ENCODE measurements at regions not wholly inside any gene's neighbourhood (a gene's known extent, or its start where the extent isn't known, plus 50 kb on each side); places are given as distances from the start of the nearest gene placed in this dataset.

GRCh38 chr2:77862120-77862519, 339.9 kb upstream of the LRRTM4 start:
- TF ChIP-seq, protein P1, sequence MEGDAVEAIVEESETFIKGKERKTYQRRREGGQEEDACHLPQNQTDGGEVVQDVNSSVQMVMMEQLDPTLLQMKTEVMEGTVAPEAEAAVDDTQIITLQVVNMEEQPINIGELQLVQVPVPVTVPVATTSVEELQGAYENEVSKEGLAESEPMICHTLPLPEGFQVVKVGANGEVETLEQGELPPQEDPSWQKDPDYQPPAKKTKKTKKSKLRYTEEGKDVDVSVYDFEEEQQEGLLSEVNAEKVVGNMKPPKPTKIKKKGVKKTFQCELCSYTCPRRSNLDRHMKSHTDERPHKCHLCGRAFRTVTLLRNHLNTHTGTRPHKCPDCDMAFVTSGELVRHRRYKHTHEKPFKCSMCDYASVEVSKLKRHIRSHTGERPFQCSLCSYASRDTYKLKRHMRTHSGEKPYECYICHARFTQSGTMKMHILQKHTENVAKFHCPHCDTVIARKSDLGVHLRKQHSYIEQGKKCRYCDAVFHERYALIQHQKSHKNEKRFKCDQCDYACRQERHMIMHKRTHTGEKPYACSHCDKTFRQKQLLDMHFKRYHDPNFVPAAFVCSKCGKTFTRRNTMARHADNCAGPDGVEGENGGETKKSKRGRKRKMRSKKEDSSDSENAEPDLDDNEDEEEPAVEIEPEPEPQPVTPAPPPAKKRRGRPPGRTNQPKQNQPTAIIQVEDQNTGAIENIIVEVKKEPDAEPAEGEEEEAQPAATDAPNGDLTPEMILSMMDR (IDR thresholded peaks at IDR 0.05; ENCODE audit: insufficient read depth, low read length), result no peak
- H3K4me3 ChIP-seq (replicated peaks; ENCODE audit: insufficient read depth, low read length), result no peak overlapping the region

DNA sequence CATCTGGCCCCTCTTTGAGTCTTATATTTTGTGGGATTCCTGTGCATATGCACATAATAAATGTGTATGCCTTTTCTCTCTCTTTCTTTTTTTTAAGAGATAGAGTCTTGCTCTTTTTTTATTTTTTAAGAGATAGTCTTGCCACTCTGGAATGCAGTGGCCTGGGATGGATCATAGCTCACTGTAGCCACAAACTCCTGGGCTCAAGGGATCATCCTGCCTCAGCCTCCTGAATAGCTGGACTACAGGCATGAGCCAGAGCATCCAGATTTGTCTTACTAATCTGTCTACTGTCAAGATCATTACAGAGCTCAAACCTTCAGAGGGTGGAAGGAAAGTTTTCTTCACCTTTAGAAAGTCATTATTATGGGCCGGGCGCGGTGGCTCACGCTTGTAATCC, 342.2 kb upstream of the LRRTM4 start:
- no peak for DNase-seq (ENCODE audit: low read depth in 1 of 2, low spot score in 1 of 2)
- no peak overlapping the region for H3K4me3 ChIP-seq (replicated peaks; ENCODE audit: insufficient read depth, low read length)
- TF ChIP-seq, protein P1 (IDR thresholded peaks at IDR 0.05; ENCODE audit: insufficient read depth, low read length), result no peak
- TF ChIP-seq REST (IDR thresholded peaks at IDR 0.05; ENCODE audit: insufficient replicate concordance, low read depth) (no peak), SPI1 (IDR thresholded peaks at IDR 0.05; ENCODE audit: borderline replicate concordance, low read depth) (no peak), GABPA (IDR thresholded peaks at IDR 0.05; ENCODE audit: low read depth) (no peak), POLR2AphosphoS5 (IDR thresholded peaks at IDR 0.05; ENCODE audit: low read depth) (no peak)
- H3K27ac ChIP-seq (replicated peaks), result no peak overlapping the region
- no peaks in the 10 kb centered on the region for H3K27me3 ChIP-seq (ENCODE audit: insufficient read depth, poor library complexity, severe bottlenecking)

More at GRCh38 chr2:77862120-77862519, 339.9 kb upstream of the LRRTM4 start:
- H3K27ac ChIP-seq (replicated peaks), result no peak overlapping the region
- H3K27me3 ChIP-seq (ENCODE audit: insufficient read depth, poor library complexity, severe bottlenecking), result no peaks in the 10 kb centered on the region
- DNase-seq (ENCODE audit: low read depth in 1 of 2, low spot score in 1 of 2), result no peak

DNA sequence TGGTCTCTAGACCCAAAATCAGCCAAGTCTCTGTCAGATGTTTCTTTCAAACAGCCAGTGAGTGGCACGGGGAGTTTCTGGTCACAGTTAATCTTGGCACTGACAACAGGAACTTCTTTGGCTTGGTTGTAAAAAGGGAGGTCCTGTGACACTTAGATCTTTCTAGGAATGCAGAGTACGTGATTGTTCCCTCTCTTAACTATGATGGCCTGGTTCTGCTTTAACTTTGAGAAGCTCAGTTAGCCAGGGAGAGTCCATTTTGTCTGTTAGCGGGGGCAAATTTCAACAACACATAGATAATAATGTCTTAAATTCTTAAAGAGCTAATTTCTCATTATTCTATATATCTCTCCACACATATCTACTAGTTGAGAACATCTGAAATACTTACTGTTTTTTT, 344.5 kb upstream of the LRRTM4 start:
- no peak for TF ChIP-seq POLR2AphosphoS5 (IDR thresholded peaks at IDR 0.05; ENCODE audit: low read depth)
- TF ChIP-seq, protein P1 (IDR thresholded peaks at IDR 0.05; ENCODE audit: insufficient read depth, low read length), result no peak
- H3K4me3 ChIP-seq (replicated peaks; ENCODE audit: insufficient read depth, low read length), result no peak overlapping the region
- DNase-seq (ENCODE audit: low read depth in 1 of 2, low spot score in 1 of 2), result no peak
- no peaks in the 10 kb centered on the region for H3K27me3 ChIP-seq (ENCODE audit: insufficient read depth, poor library complexity, severe bottlenecking)
- no peak overlapping the region for H3K27ac ChIP-seq (replicated peaks)

DNA sequence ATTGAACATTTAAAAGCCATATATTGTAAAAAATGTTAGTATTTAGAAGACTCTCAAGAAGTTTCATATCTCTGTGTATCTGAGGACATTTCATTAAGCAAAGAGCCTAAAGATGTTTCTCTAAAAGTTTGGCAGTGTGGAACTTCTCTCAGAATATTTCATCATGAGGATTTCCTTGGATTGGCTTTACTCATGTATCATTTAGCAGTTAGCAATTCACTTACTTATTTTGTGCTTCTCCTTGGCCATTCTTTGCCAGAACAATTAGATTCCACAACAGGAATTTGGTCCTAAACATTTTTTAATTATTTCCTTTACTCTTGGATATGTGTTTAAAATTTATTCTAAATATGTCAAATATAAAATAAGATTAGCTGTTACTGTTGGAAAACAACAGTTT, 345.0 kb upstream of the LRRTM4 start:
- TF ChIP-seq, protein P1 (IDR thresholded peaks at IDR 0.05; ENCODE audit: insufficient read depth, low read length), result no peak
- no peak for TF ChIP-seq SPI1 (IDR thresholded peaks at IDR 0.05; ENCODE audit: borderline replicate concordance, low read depth)
- TF ChIP-seq REST (IDR thresholded peaks at IDR 0.05; ENCODE audit: insufficient replicate concordance, low read depth), result no peak
- TF ChIP-seq POLR2AphosphoS5 (IDR thresholded peaks at IDR 0.05; ENCODE audit: low read depth), result no peak
- no peak for TF ChIP-seq GABPA (IDR thresholded peaks at IDR 0.05; ENCODE audit: low read depth)
- Histone ChIP-seq H3K27ac (replicated peaks) (no peak overlapping the region), H3K4me3 (replicated peaks; ENCODE audit: insufficient read depth, low read length) (no peak overlapping the region), H3K27me3 (ENCODE audit: insufficient read depth, poor library complexity, severe bottlenecking) (no peaks in the 10 kb centered on the region)
- DNase-seq (ENCODE audit: low read depth in 1 of 2, low spot score in 1 of 2), result no peak
